Prostate gland (tissue), 2 donors: ENCODE measurements at regions not wholly inside any gene's neighbourhood (a gene's known extent, or its start where the extent isn't known, plus 50 kb on each side); places are given as distances from the start of the nearest gene placed in this dataset.

ENCODE experiments used
- DNase-seq: peaks from one replicate; pipeline ENCODE4 v3.0.0-alpha.2; 2019; ENCODE audit warnings: low spot score
- H3K27ac ChIP-seq, 2 donors: fragments of 200-600 bp; sonication (generic); 2 replicates each; pipeline ENCODE4 v1.5.1; 2017 to 2019
- H3K27me3 ChIP-seq: fragments of 200-600 bp; sonication (generic); replicated peaks from 2 replicates; pipeline ENCODE4 v1.5.1; 2019; ENCODE audit not compliant: insufficient read depth
- H3K36me3 ChIP-seq, 2 donors: fragments of 200-600 bp; sonication (generic); 1 replicate in 1 of 2; 2 replicates in 1 of 2; pipeline versions ENCODE4 v1.5.1 to v1.8.1; 2017 to 2019
- H3K4me1 ChIP-seq: fragments of 200-600 bp; sonication (generic); replicated peaks from 2 replicates; pipeline ENCODE4 v1.5.1; 2019
- H3K4me3 ChIP-seq, 2 donors: fragments of 200-600 bp; sonication (generic); 2 replicates each; pipeline ENCODE4 v1.5.1; 2017 to 2019
- H3K9me3 ChIP-seq: fragments of 200-600 bp; sonication (generic); 2 replicates; pipeline ENCODE4 v1.5.1; 2017
- POLR2A ChIP-seq: fragments of 450-650 bp; IDR thresholded peaks from one replicate; pipeline ENCODE4 v1.6.1; 2016; ENCODE audit warnings: antibody characterized with exemption, mild to moderate bottlenecking
- POLR2AphosphoS5 ChIP-seq: sonication (generic); formaldehyde crosslinking; IDR thresholded peaks from one replicate; pipeline ENCODE4 v1.6.1; 2017; ENCODE audit warnings: antibody characterized with exemption
- WGBS: methylation state at CpG from one replicate; pipeline ENCODE4 v1.1.5; 2018; 5-methylcytosine and 5-hydroxymethylcytosine counted together
- intact Hi-C: fragments of 100-400 bp; cut with DNase I; formaldehyde crosslinking; loops from one replicate; pipeline ENCODE4 v1.14.2; 2022
- TF ChIP-seq, protein P1 (sequence below), 4 experiments: fragments of 200-600 bp in 2 of 4; fragments of 450-650 bp in 2 of 4; sonication (generic) in 2 of 4; IDR thresholded peaks; 1 replicate in 3 of 4; 2 replicates in 1 of 4; pipeline ENCODE4 v1.5.1; 2016 to 2019; ENCODE audit warnings: antibody characterized with exemption in 4 of 4, mild to moderate bottlenecking in 2 of 4, moderate library complexity in 2 of 4

DNA sequence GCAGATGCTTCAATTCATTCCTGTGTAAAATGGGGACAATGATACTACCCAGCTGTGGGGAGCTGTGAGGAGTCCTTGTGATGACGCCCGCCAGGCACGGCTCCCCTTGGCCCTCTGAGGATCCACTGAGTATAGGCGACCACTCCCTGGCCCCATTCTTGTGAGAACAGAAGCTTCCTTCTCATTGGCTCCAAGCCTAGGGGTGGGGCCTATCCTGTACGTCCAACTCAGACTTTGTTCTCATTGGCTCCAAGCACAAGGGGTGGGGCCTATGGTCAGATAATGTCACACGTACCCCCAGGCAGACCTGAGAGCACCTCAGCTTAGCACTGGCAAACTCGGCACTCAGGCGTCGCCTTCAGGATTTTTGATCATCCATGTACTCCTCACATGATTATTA, 232.9 kb upstream of the MVB12B start:
- Histone ChIP-seq H3K4me1 (no peaks in the 10 kb centered on the region), H3K27me3 (no peaks in the 10 kb centered on the region), H3K9me3 (no peaks in the 10 kb centered on the region), H3K36me3 (no peaks in the 10 kb centered on the region), H3K27ac (no peak overlapping the region), H3K4me3 (no peak overlapping the region)
- TF ChIP-seq POLR2AphosphoS5 (no peak), POLR2A (no peak)
- TF ChIP-seq, protein P1, sequence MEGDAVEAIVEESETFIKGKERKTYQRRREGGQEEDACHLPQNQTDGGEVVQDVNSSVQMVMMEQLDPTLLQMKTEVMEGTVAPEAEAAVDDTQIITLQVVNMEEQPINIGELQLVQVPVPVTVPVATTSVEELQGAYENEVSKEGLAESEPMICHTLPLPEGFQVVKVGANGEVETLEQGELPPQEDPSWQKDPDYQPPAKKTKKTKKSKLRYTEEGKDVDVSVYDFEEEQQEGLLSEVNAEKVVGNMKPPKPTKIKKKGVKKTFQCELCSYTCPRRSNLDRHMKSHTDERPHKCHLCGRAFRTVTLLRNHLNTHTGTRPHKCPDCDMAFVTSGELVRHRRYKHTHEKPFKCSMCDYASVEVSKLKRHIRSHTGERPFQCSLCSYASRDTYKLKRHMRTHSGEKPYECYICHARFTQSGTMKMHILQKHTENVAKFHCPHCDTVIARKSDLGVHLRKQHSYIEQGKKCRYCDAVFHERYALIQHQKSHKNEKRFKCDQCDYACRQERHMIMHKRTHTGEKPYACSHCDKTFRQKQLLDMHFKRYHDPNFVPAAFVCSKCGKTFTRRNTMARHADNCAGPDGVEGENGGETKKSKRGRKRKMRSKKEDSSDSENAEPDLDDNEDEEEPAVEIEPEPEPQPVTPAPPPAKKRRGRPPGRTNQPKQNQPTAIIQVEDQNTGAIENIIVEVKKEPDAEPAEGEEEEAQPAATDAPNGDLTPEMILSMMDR (IDR thresholded peaks at IDR 0.05) = no peak
- 67% methylated on average over 9 of the region's 9 CpGs for WGBS
- no peak for DNase-seq
- intact Hi-C loops = no loop called here

DNA sequence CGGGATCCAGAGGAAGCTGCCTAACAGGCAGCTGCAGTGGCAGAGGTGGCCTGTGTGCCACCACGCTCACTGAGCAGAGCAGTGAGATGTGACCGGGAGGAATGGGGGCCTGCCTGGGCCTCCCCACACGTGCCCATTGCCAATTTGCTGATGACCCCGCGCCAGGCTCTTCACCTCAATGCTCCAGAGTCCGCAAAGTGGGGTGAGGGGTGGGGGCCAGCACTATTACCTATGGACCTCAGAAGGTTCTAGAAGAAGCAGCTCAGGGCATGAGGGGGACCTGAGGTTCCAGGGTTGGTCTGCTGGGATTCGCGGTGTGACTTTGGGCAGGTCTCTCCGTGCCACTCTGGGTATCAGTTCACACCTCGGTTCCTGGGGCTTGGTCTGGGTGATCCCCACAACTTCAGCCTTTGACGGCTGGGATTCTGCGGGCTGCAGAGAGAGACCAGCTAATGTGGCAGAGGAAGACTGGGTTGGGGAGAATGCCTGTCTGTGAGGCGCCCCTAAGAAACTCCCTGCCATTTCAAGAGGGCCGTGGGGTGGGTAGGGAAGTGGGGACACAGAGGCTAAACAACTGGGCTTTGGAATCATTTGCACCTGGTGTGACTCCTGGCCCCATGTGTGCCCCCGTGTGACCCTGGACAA, 231.0 kb upstream of the MVB12B start:
- no peak for DNase-seq
- TF ChIP-seq POLR2AphosphoS5 (no peak), POLR2A (no peak)
- TF ChIP-seq, protein P1 (IDR thresholded peaks at IDR 0.05) = no peak
- Histone ChIP-seq H3K27ac (no peak overlapping the region), H3K4me3 (no peak overlapping the region), H3K36me3 (no peaks in the 10 kb centered on the region), H3K4me1 (no peaks in the 10 kb centered on the region), H3K27me3 (no peaks in the 10 kb centered on the region), H3K9me3 (no peaks in the 10 kb centered on the region)
- intact Hi-C loops = no loop called here
- WGBS = 85% methylated on average over 16 of the region's 16 CpGs

DNA sequence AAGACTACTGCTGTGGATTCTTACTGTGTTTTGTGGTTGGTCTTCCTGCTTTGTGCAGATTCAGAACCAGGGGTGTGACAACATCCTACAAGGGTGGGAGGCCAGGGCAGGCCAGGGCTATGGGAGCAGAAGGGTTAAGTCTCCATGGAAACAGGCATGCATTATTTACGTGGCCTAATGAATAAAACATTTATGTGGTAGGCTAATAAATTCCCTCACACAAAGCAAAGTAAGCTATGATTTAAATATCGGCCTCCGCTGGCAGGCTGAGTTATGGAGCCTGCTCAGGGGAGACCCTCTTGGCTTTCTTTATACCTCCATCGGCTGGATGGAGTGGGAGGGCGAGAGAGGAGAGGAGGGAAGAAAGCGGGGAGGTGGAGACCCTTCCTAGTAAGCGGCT, 230.3 kb upstream of the MVB12B start:
- Histone ChIP-seq H3K4me1 (no peaks in the 10 kb centered on the region), H3K9me3 (no peaks in the 10 kb centered on the region), H3K36me3 (no peaks in the 10 kb centered on the region), H3K4me3 (no peak overlapping the region), H3K27me3 (no peaks in the 10 kb centered on the region), H3K27ac (no peak overlapping the region)
- no peak for TF ChIP-seq POLR2AphosphoS5
- TF ChIP-seq, protein P1 (IDR thresholded peaks at IDR 0.05) = no peak
- TF ChIP-seq POLR2A = no peak
- WGBS = 70% methylated on average over 7 of the region's 7 CpGs
- intact Hi-C loops = no loop called here
- no peak for DNase-seq

DNA sequence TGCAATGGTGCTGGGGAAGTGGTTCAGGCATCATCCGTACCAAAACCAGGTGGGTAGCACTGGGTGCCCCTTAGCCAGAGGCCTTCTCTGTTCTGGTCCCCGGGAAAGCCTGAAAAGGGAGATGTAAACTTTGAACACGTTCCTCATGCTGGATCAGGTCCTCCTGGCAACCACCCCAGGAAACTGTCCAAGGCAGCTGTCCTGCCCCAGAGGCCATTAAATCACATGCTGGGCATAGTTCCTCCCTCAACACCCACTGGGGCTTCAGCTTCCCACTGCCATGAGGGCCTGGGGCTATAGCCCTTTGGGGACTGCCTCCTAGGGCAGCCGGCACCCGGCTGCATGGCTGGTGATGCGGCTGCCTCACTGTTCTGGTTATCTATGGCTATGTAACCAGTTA, 228.9 kb upstream of the MVB12B start:
- no peaks in the 10 kb centered on the region for H3K36me3 ChIP-seq
- WGBS = 60% methylated on average over 6 of the region's 6 CpGs
- no peaks in the 10 kb centered on the region for H3K27me3 ChIP-seq
- no peaks in the 10 kb centered on the region for H3K4me1 ChIP-seq
- intact Hi-C loops = no loop called here
- TF ChIP-seq, protein P1 (IDR thresholded peaks at IDR 0.05) = no peak
- TF ChIP-seq POLR2AphosphoS5 (no peak), POLR2A (no peak)
- H3K9me3 ChIP-seq = no peaks in the 10 kb centered on the region
- no peak overlapping the region for H3K4me3 ChIP-seq
- DNase-seq = no peak
- no peak overlapping the region for H3K27ac ChIP-seq

DNA sequence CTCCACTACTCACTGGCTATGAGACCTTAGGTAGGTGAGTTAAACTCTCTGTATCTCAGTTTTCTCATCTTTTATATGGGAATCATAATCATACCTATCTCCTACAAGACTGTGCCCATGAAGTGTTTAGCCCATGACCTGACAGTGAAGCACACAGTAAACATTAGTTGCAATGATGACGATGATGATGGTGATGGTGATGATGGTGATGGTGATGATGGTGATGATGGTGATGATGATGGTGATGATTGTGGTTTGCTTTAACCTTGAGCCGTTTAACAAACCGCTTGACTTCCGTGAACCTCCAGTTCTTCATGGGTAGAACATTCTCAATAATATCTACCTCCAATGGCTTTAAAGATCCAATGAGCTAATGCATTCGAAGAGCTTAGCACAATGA, 220.2 kb upstream of the MVB12B start:
- no peak overlapping the region for H3K4me3 ChIP-seq
- DNase-seq = no peak
- H3K9me3 ChIP-seq = no peaks in the 10 kb centered on the region
- no peaks in the 10 kb centered on the region for H3K4me1 ChIP-seq
- 85% methylated on average over 5 of the region's 5 CpGs for WGBS
- H3K27ac ChIP-seq = no peak overlapping the region
- H3K36me3 ChIP-seq = no peaks in the 10 kb centered on the region
- no peak for TF ChIP-seq POLR2AphosphoS5
- no peak for TF ChIP-seq POLR2A
- TF ChIP-seq, protein P1 (IDR thresholded peaks at IDR 0.05) = no peak
- intact Hi-C loops = no loop called here
- H3K27me3 ChIP-seq = no peaks in the 10 kb centered on the region
